OCI-LY3 (cell line): ENCODE measurements at regions not wholly inside any gene's neighbourhood (a gene's known extent, or its start where the extent isn't known, plus 50 kb on each side); places are given as distances from the start of the nearest gene placed in this dataset.

Experiments used
- H2AFZ ChIP-seq: fragments of 200-600, 300-600 bp; shearing (Covaris generic); 2 replicates; pipeline ENCODE4 v1.6.0; 2014; ENCODE audit warnings: antibody characterized with exemption, low read depth, low read length
- H3K27ac ChIP-seq: fragments of 200-600, 300-600 bp; sonication (generic); 2 replicates; pipeline ENCODE4 v1.5.1; 2014; ENCODE audit warnings: mild to moderate bottlenecking, low read length, moderate library complexity, mixed read lengths
- H3K27me3 ChIP-seq: fragments of 200-600, 300-600 bp; sonication (generic); 2 replicates; pipeline ENCODE4 v1.6.1; 2014; ENCODE audit warnings: low read depth, low read length, mixed read lengths
- H3K36me3 ChIP-seq: fragments of 200-600, 300-600 bp; sonication (generic); replicated peaks from 2 replicates; pipeline ENCODE3; 2014; ENCODE audit warnings: low read depth, low read length, mixed read lengths
- H3K4me1 ChIP-seq: fragments of 300-600, 200-600 bp; sonication (generic); 2 replicates; pipeline ENCODE4 v1.6.1; 2014; ENCODE audit warnings: low read length, mixed read lengths
- H3K4me2 ChIP-seq: fragments of 200-600, 300-600 bp; sonication (generic); 2 replicates; pipeline ENCODE4 v1.6.1; 2014; ENCODE audit warnings: low read length, mixed read lengths
- H3K4me3 ChIP-seq: fragments of 300-600, 200-600 bp; sonication (generic); 2 replicates; pipeline ENCODE4 v1.5.1; 2014; ENCODE audit warnings: antibody characterized with exemption, mild to moderate bottlenecking, low read length, moderate library complexity
- H3K79me2 ChIP-seq: fragments of 300-600, 200-600 bp; shearing (Covaris generic); 2 replicates; pipeline ENCODE4 v1.6.1; 2014; ENCODE audit warnings: mild to moderate bottlenecking, low read length, mixed read lengths
- H3K9ac ChIP-seq: fragments of 300-600, 200-600 bp; shearing (Covaris generic); 2 replicates; pipeline ENCODE4 v1.6.0; 2014; ENCODE audit warnings: mild to moderate bottlenecking, low read length, moderate library complexity
- H3K9me3 ChIP-seq: fragments of 200-600, 300-600 bp; shearing (Covaris generic); 2 replicates; pipeline ENCODE4 v1.6.1; 2014; ENCODE audit warnings: low read length, mixed read lengths; ENCODE audit not compliant: insufficient read depth
- H4K20me1 ChIP-seq: fragments of 200-600, 300-600 bp; sonication (generic); 2 replicates; pipeline ENCODE4 v1.6.1; 2016; ENCODE audit warnings: low read length, mixed read lengths; ENCODE audit not compliant: insufficient read depth
- CTCF ChIP-seq: fragments of 200-600, 300-600 bp; sonication (generic); IDR thresholded peaks from 2 replicates; pipeline ENCODE4 v1.5.1; 2014; ENCODE audit warnings: antibody characterized with exemption, low read length, low read depth
- EZH2phosphoT487 ChIP-seq: fragments of 200-600 bp; shearing (Covaris generic); IDR thresholded peaks from 2 replicates; pipeline ENCODE4 v1.6.1; 2018; ENCODE audit warnings: antibody characterized with exemption, mixed run types, low read depth

DNA sequence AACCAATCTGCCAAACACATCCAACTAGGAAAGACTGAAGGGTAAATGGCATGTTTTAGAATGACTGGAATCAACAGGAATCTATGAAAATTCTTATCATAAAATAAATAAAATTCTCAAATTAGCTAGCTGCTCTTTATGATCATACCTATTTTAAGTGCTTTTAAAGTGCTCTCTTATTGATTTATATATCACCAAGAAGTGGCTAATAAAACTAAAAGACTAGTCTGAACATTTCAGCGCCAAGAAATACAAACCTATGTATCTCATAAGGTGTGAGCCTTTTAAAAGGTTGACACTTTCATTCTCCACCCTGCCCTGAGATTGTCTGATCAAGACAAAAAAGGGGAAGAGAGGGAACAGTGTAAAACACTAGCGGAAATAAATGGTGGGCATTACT, 136.8 kb upstream of the ARHGAP42 start:
- H3K79me2 ChIP-seq, result no peaks in the 10 kb centered on the region
- H3K4me1 ChIP-seq, result no peaks in the 10 kb centered on the region
- no peak overlapping the region for H2AFZ ChIP-seq
- no peak overlapping the region for H3K9ac ChIP-seq
- H3K36me3 ChIP-seq, result no peaks in the 10 kb centered on the region
- no peak overlapping the region for H3K27ac ChIP-seq
- H3K4me3 ChIP-seq, result no peak overlapping the region
- no peaks in the 10 kb centered on the region for H4K20me1 ChIP-seq
- TF ChIP-seq EZH2phosphoT487 (no peak), CTCF (no peak)
- no peaks in the 10 kb centered on the region for H3K27me3 ChIP-seq
- no peak overlapping the region for H3K4me2 ChIP-seq
- H3K9me3 ChIP-seq, result no peaks in the 10 kb centered on the region

- H3K27ac ChIP-seq, result no peak overlapping the region
Observed at GRCh38 chr11:100550912-100551632, 136.0 kb upstream of the ARHGAP42 start.

GRCh38 chr11:100555931-100556330, 131.2 kb upstream of the ARHGAP42 start:
- H3K9ac ChIP-seq, result no peak overlapping the region
- no peak overlapping the region for H3K27ac ChIP-seq
- no peaks in the 10 kb centered on the region for H3K9me3 ChIP-seq
- H2AFZ ChIP-seq, result no peak overlapping the region
- no peaks in the 10 kb centered on the region for H3K79me2 ChIP-seq
- no peaks in the 10 kb centered on the region for H3K36me3 ChIP-seq
- no peak overlapping the region for H3K4me3 ChIP-seq
- H3K27me3 ChIP-seq, result no peaks in the 10 kb centered on the region
- no peak overlapping the region for H3K4me2 ChIP-seq
- no peaks in the 10 kb centered on the region for H4K20me1 ChIP-seq
- TF ChIP-seq CTCF, result no peak
- no peak for TF ChIP-seq EZH2phosphoT487
- H3K4me1 ChIP-seq, result no peaks in the 10 kb centered on the region

More at GRCh38 chr11:100550912-100551632, 136.0 kb upstream of the ARHGAP42 start:
- no peaks in the 10 kb centered on the region for H3K36me3 ChIP-seq
- no peak overlapping the region for H3K9ac ChIP-seq
- no peaks in the 10 kb centered on the region for H3K4me1 ChIP-seq
- no peak for TF ChIP-seq CTCF
- no peak for TF ChIP-seq EZH2phosphoT487
- no peak overlapping the region for H3K4me2 ChIP-seq
- no peaks in the 10 kb centered on the region for H3K9me3 ChIP-seq
- H3K4me3 ChIP-seq, result no peak overlapping the region
- no peaks in the 10 kb centered on the region for H3K27me3 ChIP-seq
- no peaks in the 10 kb centered on the region for H3K79me2 ChIP-seq
- no peak overlapping the region for H2AFZ ChIP-seq
- no peaks in the 10 kb centered on the region for H4K20me1 ChIP-seq

- Histone ChIP-seq H3K4me2 (no peak overlapping the region), H3K36me3 (no peaks in the 10 kb centered on the region), H3K27me3 (no peaks in the 10 kb centered on the region), H2AFZ (no peak overlapping the region), H3K9me3 (no peaks in the 10 kb centered on the region), H3K9ac (no peak overlapping the region), H4K20me1 (no peaks in the 10 kb centered on the region), H3K4me1 (no peaks in the 10 kb centered on the region), H3K27ac (no peak overlapping the region), H3K4me3 (no peak overlapping the region), H3K79me2 (no peaks in the 10 kb centered on the region)
- TF ChIP-seq CTCF, result no peak
- TF ChIP-seq EZH2phosphoT487, result no peak
Observed at GRCh38 chr11:100556781-100557180, 130.3 kb upstream of the ARHGAP42 start.
